DND-41 (cell line): ENCODE measurements at regions not wholly inside any gene's neighbourhood (a gene's known extent, or its start where the extent isn't known, plus 50 kb on each side); places are given as distances from the start of the nearest gene placed in this dataset.

Experiments used
- EZH2 ChIP-seq: IDR thresholded peaks from 3 replicates; pipeline ENCODE4 v1.6.1; 2012; ENCODE audit warnings: borderline replicate concordance, low read depth, mild to moderate bottlenecking, moderate library complexity, low read length, inconsistent platforms; ENCODE audit not compliant: severe bottlenecking
- TF ChIP-seq, protein P1 (sequence below): IDR thresholded peaks from 2 replicates; pipeline ENCODE4 v1.5.1; 2012; ENCODE audit warnings: borderline replicate concordance, low read length, moderate library complexity, mild to moderate bottlenecking; ENCODE audit not compliant: poor library complexity, severe bottlenecking; ENCODE audit errors: extremely low read depth

DNA sequence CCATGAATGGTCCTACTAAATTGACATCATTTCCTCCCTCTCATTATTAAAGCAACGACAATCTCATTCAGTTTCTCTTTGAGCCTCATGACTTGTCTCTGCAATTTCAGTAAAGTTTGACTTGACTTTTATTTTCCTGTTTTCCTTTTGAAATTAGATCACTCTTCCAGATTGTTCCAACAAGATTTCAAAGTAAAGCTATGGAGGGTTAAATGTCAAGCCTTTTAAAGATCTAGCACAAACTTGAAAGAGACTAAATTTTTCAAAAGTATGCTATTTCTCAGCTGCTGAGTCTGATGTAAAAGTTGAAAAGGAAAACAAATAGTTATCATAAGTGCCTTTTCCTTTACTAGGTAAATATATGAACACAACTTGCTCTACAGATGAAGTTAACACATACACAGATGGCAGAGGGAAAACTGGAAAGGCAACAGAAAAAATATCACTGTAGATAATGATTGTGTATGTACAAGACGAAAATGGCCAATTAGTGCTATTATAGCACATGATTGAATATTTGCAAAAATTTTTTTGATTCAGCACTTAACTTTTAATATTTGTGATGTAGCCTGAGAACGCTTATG is 200.6 kb downstream of the WDR11 start:
- TF ChIP-seq, protein P1, sequence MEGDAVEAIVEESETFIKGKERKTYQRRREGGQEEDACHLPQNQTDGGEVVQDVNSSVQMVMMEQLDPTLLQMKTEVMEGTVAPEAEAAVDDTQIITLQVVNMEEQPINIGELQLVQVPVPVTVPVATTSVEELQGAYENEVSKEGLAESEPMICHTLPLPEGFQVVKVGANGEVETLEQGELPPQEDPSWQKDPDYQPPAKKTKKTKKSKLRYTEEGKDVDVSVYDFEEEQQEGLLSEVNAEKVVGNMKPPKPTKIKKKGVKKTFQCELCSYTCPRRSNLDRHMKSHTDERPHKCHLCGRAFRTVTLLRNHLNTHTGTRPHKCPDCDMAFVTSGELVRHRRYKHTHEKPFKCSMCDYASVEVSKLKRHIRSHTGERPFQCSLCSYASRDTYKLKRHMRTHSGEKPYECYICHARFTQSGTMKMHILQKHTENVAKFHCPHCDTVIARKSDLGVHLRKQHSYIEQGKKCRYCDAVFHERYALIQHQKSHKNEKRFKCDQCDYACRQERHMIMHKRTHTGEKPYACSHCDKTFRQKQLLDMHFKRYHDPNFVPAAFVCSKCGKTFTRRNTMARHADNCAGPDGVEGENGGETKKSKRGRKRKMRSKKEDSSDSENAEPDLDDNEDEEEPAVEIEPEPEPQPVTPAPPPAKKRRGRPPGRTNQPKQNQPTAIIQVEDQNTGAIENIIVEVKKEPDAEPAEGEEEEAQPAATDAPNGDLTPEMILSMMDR = no peak
- TF ChIP-seq EZH2 = no peak
